GM12864 (cell line): ENCODE measurements at regions not wholly inside any gene's neighbourhood (a gene's known extent, or its start where the extent isn't known, plus 50 kb on each side); places are given as distances from the start of the nearest gene placed in this dataset.

ENCODE experiments used
- DNase-seq: peaks from one replicate; pipeline ENCODE4 v3.0.0-alpha.2; 2011; ENCODE audit warnings: low read depth
- H3K4me3 ChIP-seq: 2 replicates; pipeline ENCODE4 v1.5.1; 2011; ENCODE audit warnings: mild to moderate bottlenecking, low read depth, low read length, control low read depth
- CTCF ChIP-seq: IDR thresholded peaks from 2 replicates; pipeline ENCODE4 v1.5.1; 2011; ENCODE audit warnings: low read depth, mild to moderate bottlenecking, moderate library complexity, low read length, control low read depth, inconsistent platforms; ENCODE audit errors: missing control alignments

GRCh38 chr14:38855513-38855912 lies 247.5 kb downstream of the SEC23A start:
- DNase-seq: no peak
- H3K4me3 ChIP-seq: no peak overlapping the region
- no peak for TF ChIP-seq CTCF

GRCh38 chr14:38851111-38851510 lies 251.9 kb downstream of the SEC23A start:
- no peak for TF ChIP-seq CTCF
- no peak overlapping the region for H3K4me3 ChIP-seq
- no peak for DNase-seq

- no peak overlapping the region for H3K4me3 ChIP-seq
- DNase-seq: no peak
- no peak for TF ChIP-seq CTCF
Measured at GRCh38 chr14:38850664-38851063, 252.4 kb downstream of the SEC23A start.

- no peak for DNase-seq
- no peak overlapping the region for H3K4me3 ChIP-seq
- no peak for TF ChIP-seq CTCF
Measured at GRCh38 chr14:38848243-38848935, 254.6 kb downstream of the SEC23A start.

- no peak overlapping the region for H3K4me3 ChIP-seq
- no peak for DNase-seq
- no peak for TF ChIP-seq CTCF
Measured at GRCh38 chr14:38847161-38847560, 255.9 kb downstream of the SEC23A start.

GRCh38 chr14:38839694-38840365 lies 263.2 kb downstream of the SEC23A start:
- TF ChIP-seq CTCF: no peak
- no peak for DNase-seq
- no peak overlapping the region for H3K4me3 ChIP-seq

GRCh38 chr14:38838979-38839323 lies 264.1 kb downstream of the SEC23A start:
- no peak for TF ChIP-seq CTCF
- no peak overlapping the region for H3K4me3 ChIP-seq
- DNase-seq: no peak
